IPS-NIHi11 (cell line): ENCODE measurements at regions not wholly inside any gene's neighbourhood (a gene's known extent, or its start where the extent isn't known, plus 50 kb on each side); places are given as distances from the start of the nearest gene placed in this dataset.
"Not testable (repeated sequence)": the region's sequence is repeated elsewhere in the genome, so short reads cannot be mapped to it uniquely, and the experiment has no call there.

ENCODE experiments used
- DNase-seq: peaks from one replicate; pipeline ENCODE4 v3.0.0; 2012; ENCODE audit warnings: mixed read lengths, low spot score

- no peak for DNase-seq
Measured at GRCh38 chr1:232164078-232164963, 465.6 kb downstream of the SIPA1L2 start.

DNA sequence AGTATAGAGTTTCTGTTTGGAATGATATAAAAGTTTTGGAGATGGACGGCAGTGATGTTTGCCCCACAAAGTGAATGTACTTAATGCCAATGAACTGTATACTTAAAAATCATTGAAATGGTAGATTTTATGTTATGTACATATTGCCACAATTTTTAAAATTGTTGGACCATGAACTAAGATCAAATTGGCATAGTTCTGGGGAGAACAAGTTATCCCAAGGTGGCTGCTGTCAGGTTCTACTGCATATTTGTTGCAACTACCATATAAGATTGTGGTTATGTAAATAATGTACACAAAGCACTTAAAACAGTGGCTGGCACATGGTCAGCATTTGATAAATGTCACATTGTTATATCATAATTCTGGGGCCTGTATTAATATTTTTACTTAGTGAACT lies 466.4 kb downstream of the SIPA1L2 start:
- DNase-seq = no peak

GRCh38 chr1:232162001-232162400 lies 467.9 kb downstream of the SIPA1L2 start:
- DNase-seq = no peak

DNA sequence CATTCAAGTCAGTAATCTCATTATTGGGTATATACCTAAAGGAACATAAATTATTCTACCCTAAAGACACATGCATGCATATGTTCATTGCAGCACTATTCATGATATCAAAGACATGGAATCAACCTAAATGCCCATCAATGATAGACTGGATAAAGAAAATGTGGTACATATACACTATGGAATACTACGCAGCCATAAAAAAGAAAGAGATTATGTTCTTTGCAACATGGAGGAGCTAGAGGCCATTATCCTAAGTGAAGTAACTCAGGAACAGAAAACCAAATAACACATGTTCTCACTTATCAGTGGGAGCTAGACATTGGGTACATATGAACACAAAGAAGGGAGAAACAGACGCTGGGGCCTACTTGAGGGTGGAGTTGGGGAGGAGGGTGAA lies 471.4 kb downstream of the SIPA1L2 start:
- DNase-seq = not testable (repeated sequence)

GRCh38 chr1:232156070-232156469 lies 473.9 kb downstream of the SIPA1L2 start:
- not testable (repeated sequence) for DNase-seq

GRCh38 chr1:232153652-232154051 lies 476.3 kb downstream of the SIPA1L2 start:
- DNase-seq = no peak

GRCh38 chr1:232150770-232151548 lies 479.0 kb downstream of the SIPA1L2 start:
- no peak for DNase-seq

DNA sequence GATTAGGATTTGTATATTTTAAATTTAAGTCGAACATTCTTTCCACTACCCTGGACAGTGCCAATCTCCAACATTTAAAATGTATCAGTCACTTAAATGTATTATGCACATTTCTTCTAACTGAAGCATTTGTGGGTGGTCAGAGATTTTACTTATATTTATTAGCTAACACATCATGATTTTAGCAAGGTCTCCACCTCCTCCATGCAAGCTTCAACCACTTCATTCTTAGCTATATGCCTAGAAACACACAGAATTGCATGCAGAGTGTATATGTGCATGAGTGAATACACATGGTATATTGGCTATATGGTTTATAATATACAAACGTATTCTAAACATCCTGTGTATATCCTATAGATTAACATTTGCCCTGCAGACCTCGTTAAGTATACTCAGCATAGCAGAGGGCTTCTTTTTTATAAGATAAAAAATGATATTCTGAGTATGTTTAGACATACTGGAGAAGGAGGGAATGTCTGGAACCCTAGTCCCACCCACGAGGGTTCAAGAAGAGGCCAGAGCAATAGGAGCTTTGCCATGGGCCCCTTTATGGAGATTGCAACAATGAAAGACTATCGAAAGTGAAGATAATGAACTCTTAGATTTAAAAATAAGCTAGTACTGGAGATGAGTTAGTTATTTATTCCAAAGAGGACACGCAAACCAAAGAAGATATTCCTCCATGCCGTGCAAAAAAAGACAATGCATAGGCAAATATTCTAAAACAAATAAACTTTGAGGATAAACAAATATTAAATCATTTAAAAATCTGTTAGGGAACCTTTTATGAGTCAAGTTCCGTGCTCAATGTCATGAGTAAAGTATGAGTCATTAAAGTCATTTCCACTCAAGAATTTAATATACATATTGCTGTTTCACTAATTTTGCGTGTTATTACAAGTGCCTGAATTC lies 480.4 kb downstream of the SIPA1L2 start:
- DNase-seq = no peak

- DNase-seq = no peak
Measured at GRCh38 chr1:232147215-232147614, 482.7 kb downstream of the SIPA1L2 start.

GRCh38 chr1:232146514-232146913 lies 483.4 kb downstream of the SIPA1L2 start:
- DNase-seq = no peak

DNA sequence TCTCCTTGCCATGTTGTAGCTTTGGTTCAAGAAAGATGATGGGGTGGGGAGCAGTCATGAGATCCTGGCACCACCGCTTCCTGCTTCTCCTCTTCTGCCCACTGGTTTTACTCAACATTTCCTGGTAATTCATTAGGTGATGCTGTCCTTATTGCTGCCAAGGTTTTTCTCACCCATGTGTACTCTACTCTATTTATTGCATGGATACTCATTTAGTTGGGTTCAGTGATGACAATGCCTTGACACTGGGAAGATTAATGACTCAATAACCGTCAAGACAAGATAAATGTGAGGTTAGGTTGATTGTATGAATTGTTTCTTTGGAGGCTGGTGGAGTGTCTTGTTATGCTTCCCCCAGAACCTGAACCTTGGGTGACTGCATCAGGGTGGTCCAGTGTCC lies 484.2 kb downstream of the SIPA1L2 start:
- no peak for DNase-seq

DNA sequence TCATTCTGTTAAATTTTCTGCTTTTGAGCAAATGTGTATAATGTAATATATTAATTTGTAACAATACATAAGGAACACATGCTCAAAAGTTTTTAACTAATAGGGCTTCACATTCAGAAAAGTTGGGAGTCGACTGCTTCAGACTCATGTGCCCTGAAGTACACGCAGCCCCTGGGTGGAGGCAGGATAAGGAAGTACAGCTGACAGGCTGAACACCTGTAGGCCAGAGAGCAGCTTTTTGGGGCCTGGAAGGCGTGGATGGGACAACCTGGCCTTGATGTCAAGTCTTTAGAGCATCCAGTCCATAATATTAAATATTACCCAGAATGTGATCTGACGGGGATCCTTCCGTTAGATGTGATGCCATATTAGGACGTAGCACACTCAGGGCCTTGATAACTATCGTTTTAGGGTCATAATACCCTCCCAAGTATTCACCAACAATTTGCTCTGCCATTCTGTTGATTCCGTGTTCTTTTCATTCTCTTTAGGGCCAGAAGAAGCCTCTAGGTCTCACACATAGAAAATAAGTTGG lies 485.2 kb downstream of the SIPA1L2 start:
- DNase-seq = no peak

GRCh38 chr1:232143315-232143886 lies 486.5 kb downstream of the SIPA1L2 start:
- DNase-seq = no peak

- no peak for DNase-seq
Measured at GRCh38 chr1:232142403-232143314, 487.3 kb downstream of the SIPA1L2 start.

DNA sequence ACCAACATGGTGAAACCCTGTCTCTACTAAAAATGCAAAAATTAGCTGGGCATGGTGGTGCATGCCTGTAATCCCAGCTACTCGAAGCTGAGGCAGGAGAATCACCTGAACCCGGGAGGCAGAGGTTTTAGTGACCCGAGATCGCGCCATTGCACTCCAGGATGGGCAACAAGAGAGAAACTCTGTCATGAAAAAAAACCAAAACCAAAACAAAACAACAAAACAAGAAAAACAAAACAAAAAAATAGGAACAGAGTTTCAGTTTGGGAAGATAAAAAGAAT lies 488.8 kb downstream of the SIPA1L2 start:
- not testable (repeated sequence) for DNase-seq

DNA sequence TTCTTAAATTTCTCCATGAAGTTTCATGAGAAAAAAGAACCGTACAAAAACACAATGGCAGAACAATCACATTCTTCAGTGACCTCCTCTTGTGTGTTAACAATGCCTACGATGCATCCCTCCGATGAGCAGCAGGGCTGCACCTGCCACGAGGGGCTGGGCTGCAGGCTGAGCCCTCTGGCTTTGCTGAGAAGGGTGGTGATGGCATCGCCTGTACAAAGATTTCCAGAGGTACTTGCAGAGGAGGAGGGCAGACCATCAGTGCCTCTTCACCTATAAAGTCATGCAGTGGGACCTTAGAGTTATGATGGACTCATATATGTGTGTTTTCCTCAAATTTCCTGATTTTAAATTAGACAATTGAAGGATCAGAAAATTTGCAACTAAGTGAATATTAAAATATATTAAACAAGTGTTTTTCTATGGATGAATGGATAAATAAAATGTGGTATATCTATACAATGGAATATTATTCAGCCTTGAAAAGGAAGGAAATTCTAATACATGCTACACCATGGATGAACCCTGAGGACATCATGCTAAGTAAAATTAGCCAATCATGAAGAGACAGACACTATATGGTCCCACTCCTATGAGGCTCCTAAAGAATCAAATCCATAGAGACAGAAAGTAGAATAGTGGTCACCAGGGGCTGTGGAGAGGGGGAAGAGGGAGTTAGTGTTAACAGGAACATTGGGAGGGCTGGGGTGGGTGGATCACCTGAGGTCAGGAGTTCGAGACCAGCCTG lies 489.3 kb downstream of the SIPA1L2 start:
- DNase-seq = no peak

DNA sequence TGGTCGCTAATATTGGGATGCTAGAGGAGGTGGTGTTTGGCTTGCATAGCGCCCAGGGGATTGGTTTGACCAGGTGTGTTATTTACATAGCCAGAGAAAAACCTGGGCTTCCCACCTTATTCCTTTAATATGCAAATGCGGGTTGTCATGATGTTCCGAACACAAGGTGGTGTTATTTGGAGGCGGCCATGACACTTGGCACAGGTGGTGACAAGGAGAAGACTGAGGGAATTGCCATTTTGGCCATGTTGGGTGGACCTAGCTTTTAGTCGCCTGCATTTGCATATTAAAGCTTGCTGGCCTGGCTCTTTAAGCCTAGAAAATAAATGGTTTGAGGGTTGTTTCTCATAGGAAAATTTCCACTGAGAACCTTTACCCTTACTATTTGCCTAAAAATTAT lies 490.5 kb downstream of the SIPA1L2 start:
- no peak for DNase-seq

DNA sequence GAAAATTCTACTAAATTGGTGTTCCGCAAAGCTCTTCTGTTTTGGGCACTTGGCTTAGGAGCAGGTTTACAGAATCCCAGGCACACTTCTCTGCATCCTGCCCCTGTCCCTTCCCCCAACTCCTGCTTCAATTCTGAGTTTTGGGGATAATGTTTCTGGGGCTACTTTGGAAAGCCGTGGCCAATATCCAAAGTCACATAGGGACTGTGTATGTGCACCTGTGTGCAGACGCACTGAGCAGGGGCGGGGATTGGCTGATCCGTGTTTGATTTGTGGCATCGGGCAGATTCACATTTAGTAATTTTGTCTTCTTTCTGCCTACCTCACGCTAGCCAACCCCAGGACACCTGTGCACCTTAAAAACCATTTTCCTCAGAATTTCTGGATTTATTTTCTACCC lies 491.9 kb downstream of the SIPA1L2 start:
- DNase-seq = no peak

- DNase-seq = no peak
Measured at GRCh38 chr1:232137066-232137465, 492.9 kb downstream of the SIPA1L2 start.

GRCh38 chr1:232136136-232136535 lies 493.8 kb downstream of the SIPA1L2 start:
- no peak for DNase-seq
